ENCODE measurements at regions not wholly inside any gene's neighbourhood (a gene's known extent, or its start where the extent isn't known, plus 50 kb on each side); places are given as distances from the start of the nearest gene placed in this dataset.

- Histone ChIP-seq H3K56ac (ENCODE audit: extremely low read depth, insufficient read depth, low read length) (no peak overlapping the region), H3K4me3 (ENCODE audit: insufficient read depth, low read depth, low read length) (no peak overlapping the region), H3K4me2 (ENCODE audit: low read depth, low read length) (no peak overlapping the region), H4K8ac (ENCODE audit: low read depth in 2 of 2, low read length in 2 of 2) (no peak overlapping the region), H4K5ac (ENCODE audit: low read depth, low read length) (no peak overlapping the region), H3K4me1 (ENCODE audit: control insufficient read depth, insufficient read depth, low read length) (no peaks in the 10 kb centered on the region), H3K18ac (ENCODE audit: low read depth, low read length) (no peak overlapping the region), H3K27me3 (ENCODE audit: control insufficient read depth, insufficient read depth, low read length) (peaks cover 25% of the 10 kb centered on the region), H3K27ac (ENCODE audit: insufficient read depth, low read length) (no peak overlapping the region), H2BK5ac (ENCODE audit: low read depth, low read length, poor library complexity, severe bottlenecking) (no peak overlapping the region), H3K14ac (replicated peaks; ENCODE audit: low read depth, low read length) (no peak overlapping the region), H3K9me3 (ENCODE audit: control insufficient read depth, insufficient read depth, low read length) (no peaks in the 10 kb centered on the region), H2BK15ac (ENCODE audit: low read depth, low read length) (no peak overlapping the region), H3K9ac (ENCODE audit: low read depth, low read length) (no peak overlapping the region), H3K4ac (ENCODE audit: low read depth, low read length) (no peak overlapping the region), H3K23ac (ENCODE audit: low read depth, low read length) (no peak overlapping the region), H2AFZ (replicated peaks; ENCODE audit: low read length, poor library complexity) (no peak overlapping the region), H2BK120ac (ENCODE audit: low read depth, low read length) (no peak overlapping the region), H4K20me1 (ENCODE audit: insufficient read depth, low read length) (no peaks in the 10 kb centered on the region), H3K36me3 (ENCODE audit: control insufficient read depth, insufficient read depth, low read length) (no peaks in the 10 kb centered on the region), H3K9me1 (ENCODE audit: insufficient read depth, low read length) (no peaks in the 10 kb centered on the region), H3K79me1 (ENCODE audit: low read depth in 1 of 2, low read length in 2 of 2) (no peaks in the 10 kb centered on the region), H4K91ac (ENCODE audit: insufficient read depth, low read depth, low read length) (no peak overlapping the region), H2BK20ac (ENCODE audit: low read depth, low read length) (no peak overlapping the region), H2AK5ac (ENCODE audit: low read depth, low read length) (no peak overlapping the region), H2AK9ac (replicated peaks; ENCODE audit: low read depth, low read length, poor library complexity) (no peak overlapping the region)
- intact Hi-C loops (cut with micrococcal nuclease) (no loop called here), in situ Hi-C loops (cut with MboI; ENCODE audit: low sequenced_read_pairs) (loop anchor here (10.0 kb wide), 2 partner anchors 171 to 381 kb away; no protein-coding TSS in a partner anchor), dilution Hi-C loops (cut with HindIII; ENCODE audit: low sequenced_read_pairs, unreplicated experiment) (no loop called here)
- POLR2A ChIA-PET (ENCODE audit: unreplicated experiment), result no interaction called here
- ATAC-seq (ENCODE audit: low read depth) (no peak), DNase-seq (no peak)
- peak; percentile 66 for TF ChIP-seq CEBPB (IDR thresholded peaks at IDR 0.05; ENCODE audit: low read depth, low read length)
- TF ChIP-seq, protein P1, sequence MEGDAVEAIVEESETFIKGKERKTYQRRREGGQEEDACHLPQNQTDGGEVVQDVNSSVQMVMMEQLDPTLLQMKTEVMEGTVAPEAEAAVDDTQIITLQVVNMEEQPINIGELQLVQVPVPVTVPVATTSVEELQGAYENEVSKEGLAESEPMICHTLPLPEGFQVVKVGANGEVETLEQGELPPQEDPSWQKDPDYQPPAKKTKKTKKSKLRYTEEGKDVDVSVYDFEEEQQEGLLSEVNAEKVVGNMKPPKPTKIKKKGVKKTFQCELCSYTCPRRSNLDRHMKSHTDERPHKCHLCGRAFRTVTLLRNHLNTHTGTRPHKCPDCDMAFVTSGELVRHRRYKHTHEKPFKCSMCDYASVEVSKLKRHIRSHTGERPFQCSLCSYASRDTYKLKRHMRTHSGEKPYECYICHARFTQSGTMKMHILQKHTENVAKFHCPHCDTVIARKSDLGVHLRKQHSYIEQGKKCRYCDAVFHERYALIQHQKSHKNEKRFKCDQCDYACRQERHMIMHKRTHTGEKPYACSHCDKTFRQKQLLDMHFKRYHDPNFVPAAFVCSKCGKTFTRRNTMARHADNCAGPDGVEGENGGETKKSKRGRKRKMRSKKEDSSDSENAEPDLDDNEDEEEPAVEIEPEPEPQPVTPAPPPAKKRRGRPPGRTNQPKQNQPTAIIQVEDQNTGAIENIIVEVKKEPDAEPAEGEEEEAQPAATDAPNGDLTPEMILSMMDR (conservative IDR thresholded peaks at IDR 0.05; ENCODE audit: low read depth, low read length), result no peak
- no peak for TF ChIP-seq POLR2A (IDR thresholded peaks at IDR 0.05; ENCODE audit: low read depth, low read length)
- no peak for TF ChIP-seq BHLHE40 (IDR thresholded peaks at IDR 0.05; ENCODE audit: low read depth, low read length)
- no CpG with 5 or more reads among the region's 2 CpGs for WGBS, 2 experiments (ENCODE audit: extremely low coverage in 2 of 2, insufficient read length in 1 of 2)
- CTCF ChIA-PET, result interaction anchor here (0.9 kb wide), 1 partner anchor 17 kb away, joined by 4 read pairs; no protein-coding TSS in a partner anchor
- BruUV-seq (replicated peaks), result no TSS peak
Measured at GRCh38 chr20:1793821-1794220, 101.4 kb upstream of the SIRPA start.

All from IMR-90 (cell line).